ENCODE measurements at regions not wholly inside any gene's neighbourhood (a gene's known extent, or its start where the extent isn't known, plus 50 kb on each side); places are given as distances from the start of the nearest gene placed in this dataset.
"Not testable (repeated sequence)": the region's sequence is repeated elsewhere in the genome, so short reads cannot be mapped to it uniquely, and the experiment has no call there.

DNA sequence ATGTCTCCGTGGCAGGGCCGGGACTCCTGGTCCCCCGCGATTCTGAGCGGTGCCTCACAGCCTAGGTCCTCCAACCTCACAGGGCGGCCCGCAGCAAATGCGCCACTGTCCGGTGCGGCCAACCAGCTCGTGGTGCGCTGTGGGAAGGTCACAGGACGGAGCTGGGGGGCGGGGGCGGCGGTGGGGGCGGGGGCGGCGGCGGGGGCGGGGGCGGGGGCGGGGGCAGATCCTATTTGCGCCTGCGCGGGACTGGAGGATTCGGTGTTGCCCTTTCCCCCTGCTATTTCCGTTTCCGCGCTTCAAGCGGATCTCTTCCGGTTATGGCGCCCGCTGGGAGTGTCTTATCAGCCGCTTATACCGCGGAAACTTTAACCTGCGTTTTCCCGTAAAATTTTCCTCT, 106.7 kb upstream of the SNRPN start:
- DNase-seq: no peak

DNA sequence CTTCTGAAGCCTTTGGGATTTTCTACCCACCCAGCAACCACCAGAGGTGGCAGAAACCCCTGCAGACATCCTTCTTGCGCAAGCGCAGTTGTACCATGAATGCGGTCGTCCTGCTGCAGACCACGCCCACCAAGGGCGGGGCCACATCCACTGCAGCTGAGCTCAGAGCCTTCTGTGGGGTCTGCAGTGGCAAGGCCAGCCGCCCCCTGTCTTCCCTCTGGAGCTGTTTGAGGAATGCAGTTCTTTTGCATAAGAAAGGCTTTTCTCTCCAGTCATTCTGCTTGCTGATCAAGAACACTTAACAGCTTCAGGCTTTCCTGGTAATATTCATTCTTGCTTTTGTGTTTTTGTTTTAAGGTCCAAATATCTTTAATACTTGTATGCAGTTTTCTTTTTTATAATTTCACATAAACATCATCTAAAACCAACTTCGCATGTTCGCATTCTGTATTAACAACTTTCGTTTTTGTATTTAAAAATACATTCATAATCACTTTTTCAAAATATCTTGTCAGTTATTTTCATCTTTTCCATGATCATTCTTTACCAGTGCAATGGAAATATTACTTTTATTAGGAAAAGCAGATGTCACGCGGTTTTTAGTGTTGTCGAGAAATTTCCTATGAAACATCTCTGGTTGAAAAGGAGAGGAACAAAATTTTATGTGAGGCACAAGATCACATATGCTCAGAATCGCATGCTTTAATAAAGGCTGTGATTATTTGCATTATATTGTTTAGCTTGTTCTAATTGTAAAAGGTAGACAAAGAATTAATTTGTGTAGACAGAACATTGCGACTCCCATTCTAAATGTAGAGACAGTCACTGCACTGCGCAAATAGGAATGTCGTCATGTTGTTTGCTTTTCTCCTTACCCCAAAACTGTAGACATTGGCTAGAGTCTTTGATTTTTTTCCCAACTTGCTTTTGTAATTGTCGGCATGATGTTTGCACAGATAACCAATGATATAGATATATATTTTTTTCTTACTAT, 98.1 kb upstream of the SNRPN start:
- DNase-seq: no peak

DNA sequence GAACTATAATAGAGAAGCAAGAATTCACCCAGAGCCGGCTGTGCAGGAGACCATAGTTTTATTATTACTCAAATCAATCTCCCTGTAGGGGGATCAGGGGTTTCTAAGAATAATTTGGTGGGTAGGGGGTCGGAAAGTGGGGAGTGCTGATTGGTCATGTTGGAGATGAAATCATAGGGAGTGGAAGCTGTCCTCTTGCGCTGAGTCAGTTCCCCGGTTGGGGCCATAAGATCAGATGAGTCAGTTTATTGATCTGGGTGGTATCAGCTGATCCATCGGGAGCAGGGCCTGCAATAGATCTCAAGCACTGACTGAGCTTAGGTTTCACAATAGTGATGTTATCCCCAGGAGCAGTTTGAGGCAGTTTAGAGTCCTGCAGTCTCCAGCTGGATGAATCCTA, 97.0 kb upstream of the SNRPN start:
- DNase-seq: no peak

DNA sequence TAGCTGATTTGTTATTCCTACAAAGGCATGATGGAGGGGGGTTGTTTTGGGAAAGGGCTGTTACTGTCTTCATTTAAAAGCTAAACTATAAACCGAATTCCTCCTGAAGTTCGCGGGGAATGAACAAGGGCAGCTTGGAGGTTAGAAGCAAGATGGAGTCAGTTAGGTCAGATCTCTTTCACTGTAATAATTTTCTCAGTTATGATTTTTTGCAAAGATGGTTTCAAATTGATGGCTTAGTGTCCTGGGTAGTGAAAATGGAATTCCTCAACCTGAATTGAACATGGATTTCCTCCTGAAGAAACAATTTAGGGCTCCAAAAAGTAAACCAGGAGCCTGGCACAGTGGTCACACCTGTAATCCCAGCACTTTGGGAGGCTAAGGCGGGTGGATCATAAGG, 96.6 kb upstream of the SNRPN start:
- not testable (repeated sequence) for DNase-seq

DNA sequence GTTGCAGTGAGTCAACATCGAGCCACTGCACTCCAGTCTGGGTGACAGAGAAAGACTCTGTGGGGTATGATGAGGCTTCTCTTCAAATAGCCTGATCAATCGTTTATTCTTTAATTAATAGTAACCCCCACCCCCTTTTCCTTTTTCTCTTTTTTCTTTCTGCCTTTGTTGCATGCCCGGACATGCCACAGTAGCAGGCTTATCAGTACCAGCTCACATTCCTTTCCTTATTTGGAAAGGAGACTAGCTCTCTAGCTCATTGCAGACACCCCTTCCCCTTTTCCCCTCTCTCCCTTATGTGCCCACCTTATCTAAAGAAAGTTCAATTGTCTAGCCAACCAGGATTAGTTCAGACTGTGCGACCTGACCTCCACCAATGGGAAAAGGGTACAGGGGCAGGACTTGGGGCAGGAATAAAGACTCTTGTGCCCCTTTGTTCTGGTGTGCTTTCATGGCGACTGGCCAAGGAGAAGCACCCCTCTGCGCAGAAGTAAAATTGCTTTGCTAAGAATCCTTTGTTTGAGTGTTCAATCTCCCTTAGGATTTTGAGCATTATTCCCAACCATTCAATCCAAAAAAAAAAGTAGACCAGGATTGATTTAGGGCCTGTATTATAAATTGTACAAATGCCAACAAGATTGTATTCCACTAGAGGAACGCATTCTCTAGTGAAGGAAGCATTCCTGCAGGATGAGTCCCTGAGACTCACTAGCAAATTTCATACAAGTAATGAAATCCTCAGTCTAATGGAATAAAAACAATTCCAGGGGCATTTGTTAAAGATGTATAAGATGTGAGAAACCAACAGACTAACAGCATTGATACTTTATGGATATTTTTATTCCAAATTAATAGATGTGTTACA, 95.8 kb upstream of the SNRPN start:
- no peak for DNase-seq

DNA sequence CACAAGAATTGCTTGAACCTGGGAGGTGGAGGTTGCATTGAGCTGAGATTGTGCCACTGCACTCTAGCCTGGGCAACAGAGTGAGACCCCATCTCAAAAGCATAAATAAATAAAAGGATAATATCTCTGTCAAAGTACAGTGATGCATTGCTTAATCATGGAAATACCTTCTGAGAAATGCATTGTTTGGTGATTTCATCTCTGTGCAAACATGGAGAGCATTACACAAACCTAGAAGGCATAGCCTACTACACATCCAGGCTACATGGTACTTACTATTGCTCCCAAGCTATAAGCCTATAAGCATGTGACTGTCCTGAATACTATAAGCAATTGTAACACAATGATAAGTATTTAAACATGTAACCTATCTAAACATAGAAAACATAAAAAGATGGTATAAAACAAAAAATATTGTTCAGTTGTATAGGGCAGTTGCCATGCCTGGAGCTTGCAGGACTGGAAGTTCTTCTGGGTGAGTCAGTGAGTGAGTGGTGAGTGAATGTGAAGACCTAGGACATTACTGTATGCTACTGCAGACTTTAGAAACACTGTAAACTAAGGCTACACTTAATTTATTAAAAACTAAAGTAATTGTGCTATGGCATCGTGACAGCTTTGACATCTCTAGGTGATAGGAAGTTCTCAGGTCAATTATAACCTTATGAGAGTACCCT, 93.6 kb upstream of the SNRPN start:
- DNase-seq: no peak

DNA sequence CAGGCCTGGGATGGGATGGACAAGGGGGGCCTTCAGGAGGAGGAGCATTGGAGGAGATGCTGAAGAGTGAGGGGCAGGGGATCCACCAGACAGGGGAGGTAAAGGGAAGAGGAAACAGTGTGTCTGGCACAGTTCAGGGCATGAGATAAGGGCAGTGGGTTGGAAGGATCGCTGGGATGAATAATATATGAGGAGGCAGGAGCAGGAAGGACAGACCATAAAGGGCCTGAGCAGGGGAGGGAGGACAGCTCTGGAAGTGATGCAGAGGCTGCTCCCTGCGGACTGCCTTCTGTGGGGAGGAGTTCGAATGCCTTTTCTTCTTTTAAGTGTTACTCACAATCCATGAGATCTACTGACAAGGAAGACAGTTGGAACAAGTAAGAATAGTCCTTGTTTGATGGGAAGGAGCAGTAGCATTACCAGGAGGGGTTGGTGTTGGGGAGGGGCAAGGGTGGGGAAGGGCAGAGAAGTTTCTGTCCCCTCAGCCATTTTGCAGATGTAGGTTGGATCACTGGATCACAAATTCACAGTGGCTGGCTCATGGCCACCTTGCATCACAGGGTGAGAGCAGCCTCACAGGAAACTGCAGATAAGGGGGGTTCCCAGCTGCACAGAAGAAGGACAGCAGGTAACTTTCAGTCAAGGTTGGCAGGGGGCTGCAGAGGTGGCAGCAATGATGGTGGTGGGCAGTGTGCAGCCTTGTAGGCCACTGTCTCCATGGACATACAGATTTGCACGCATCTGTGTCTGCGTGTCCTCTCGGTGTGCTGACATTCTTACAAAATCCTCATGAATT, 91.9 kb upstream of the SNRPN start:
- DNase-seq: no peak

DNA sequence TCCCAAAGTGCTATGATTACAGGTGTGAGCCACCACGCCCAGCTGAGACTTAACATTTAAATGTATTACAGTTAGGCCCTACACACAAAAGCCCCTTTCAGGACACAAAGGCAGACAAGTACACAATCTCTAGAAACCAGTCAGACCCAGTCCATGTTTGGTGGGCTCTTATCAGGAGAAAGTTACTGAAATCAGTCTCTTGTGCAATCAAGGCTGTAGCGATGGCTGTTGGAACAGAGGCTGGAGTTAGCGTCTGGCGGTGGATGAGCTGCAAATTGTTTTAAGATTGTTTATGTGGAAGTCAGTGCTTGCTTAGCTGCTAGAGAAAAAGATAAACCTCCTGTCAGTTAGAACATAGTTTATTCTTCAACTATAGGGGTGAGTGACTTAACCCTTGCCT, 89.5 kb upstream of the SNRPN start:
- DNase-seq: no peak

DNA sequence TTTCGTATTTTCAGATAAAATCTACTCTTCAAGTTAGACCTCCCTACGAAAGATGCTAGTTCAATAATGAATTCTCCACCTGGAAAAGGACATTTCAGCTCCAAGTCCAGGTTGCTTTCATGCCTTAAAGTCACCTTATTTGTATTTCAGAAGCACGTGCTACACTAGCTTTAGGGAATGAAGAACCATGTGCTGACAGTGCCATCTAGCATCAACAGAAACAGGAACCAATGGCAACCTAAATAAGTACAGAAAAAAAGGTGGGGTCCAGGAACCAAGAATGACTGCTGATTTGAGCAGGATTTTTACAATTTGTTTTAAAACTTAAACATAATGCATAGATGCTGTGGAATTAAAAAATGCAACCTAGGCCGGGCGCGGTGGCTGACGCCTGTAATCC, 77.6 kb upstream of the SNRPN start:
- DNase-seq: no peak

DNA sequence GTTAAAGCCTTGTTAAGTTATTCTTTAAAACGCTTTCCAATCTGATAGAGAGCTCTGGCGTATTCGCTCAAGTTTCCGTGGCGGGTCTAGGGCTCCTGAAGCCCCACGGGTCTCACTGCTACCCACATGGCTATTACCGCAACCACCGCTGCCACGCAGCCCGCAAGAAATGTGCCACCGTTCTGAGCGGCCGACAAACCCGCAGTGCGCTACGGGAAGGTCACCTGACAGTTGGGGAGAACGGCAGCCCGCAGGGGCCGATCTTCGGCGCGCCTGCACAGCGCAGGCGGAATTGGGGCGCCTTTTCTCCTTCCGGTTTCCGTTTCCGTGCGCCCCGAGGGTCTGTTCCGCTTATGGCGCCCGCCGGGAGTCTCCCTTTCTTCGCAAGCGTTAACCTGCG, 76.6 kb upstream of the SNRPN start:
- no peak for DNase-seq

DNA sequence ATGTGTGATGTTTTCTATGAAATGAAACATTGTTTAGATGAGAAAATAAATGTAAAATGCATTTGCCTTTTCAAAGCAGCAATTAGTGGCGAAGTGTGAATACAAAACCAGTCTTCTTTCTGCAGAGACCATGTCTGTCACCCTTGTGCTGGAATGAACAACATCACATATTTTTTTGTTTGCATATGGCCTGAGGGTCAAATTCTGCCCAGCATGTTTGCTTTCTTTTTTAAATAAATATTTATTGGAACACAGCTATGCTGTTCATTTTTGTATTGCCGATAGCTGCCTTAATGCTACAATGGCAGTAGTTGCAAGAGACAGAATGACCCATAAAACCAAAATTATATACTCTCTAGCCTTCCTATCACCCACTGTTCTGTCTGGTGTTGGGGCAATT, 75.3 kb upstream of the SNRPN start:
- no peak for DNase-seq

DNA sequence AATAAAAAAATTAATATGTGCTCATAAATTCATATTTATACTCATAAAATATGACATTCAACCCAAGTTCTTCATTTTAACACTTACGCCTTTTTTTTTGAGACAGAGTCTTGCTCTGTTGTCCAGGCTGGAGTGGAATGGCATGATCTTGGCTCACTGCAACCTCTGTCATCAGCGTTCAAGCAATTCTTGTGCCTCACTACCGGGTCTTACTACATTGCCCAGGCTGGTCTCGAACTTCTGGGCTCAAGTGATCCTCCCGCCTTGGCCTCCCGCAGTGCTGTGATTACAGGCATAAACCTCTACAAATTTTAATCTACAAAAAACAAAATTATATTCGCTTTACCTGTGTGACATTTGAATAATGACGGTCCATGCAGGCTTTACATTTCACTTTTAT, 74.1 kb upstream of the SNRPN start:
- no peak for DNase-seq

DNA sequence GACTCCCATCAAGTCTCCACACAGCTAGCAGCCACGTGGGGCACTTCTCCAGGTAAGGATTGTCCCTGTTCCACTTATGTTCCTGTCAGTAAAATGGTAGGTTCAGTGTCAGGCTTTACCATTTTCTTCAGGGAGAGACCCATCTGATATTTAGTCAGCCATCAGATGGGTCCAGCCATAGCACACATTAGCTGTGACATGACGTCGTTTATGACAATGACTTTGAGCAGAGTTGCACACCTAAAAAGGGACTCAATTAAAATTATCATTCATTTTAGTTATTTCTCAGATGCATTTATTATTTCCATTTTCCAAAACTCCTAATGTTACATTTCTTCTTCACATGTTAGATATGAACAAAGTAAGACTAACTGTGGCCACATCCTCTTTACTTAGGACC, 68.2 kb upstream of the SNRPN start:
- DNase-seq: no peak

DNA sequence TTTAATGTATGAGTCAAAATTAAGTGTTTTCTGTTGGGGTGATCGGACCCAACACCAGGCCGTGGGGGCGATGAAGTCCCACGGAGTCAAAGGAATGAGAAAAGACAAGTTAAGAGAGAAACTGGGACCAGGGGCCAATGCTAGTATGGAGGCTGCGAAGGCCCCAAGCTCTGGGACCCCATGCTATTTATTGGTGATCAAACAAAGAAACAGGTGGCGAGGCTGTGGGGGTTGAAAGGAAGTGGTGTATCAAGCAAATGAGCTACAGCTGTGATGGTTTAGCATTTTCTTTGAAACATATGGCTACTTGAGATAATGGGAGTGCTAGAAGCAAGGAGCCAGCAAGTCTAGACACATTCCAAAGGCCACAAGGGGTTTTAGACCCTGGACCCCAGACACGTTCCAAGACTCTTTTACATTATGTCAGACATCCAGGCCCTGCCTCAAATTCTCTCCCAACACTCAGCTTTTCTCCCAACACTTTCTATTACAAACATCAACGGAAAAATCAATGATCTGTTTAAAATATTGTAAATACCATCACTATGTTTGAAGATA, 56.0 kb upstream of the SNRPN start:
- no peak for DNase-seq

DNA sequence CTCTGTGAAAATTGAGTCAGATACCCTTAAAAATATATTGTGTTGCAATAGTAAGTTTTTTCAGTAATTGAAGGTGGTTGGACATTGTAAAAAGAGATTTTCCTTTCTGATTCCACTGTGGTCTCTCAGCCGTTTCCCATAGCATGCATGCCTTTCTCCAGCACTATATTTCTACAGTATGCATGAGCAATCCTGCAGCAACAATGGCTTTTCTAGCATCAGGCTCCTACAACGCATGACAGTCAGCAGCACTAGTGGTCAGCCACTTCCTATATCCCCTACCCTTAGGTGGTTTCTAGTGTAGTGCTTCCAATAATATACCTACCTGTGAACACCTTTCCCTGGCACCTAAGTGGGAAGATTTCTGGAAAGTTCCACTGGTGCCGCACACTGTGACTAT, 55.4 kb upstream of the SNRPN start:
- no peak for DNase-seq

DNA sequence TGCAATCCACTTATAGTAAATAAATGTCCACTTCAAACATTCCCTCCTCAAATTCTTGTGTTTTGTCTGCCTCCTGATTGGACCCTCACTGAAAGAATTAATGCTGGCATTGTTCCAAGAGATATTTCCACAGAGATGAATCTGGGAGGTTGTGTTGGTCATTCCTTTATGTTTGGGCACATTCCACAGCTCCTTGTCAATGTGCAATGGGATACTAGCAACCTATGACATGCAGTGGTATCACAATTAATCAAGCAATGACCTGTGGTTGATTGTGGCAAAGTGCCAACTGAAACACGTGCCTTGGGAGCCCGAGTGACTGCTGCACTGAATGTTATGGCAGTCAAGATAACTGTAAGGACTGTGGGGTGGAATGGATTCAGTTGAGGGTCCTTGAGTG, 55.0 kb upstream of the SNRPN start:
- DNase-seq: no peak

DNA sequence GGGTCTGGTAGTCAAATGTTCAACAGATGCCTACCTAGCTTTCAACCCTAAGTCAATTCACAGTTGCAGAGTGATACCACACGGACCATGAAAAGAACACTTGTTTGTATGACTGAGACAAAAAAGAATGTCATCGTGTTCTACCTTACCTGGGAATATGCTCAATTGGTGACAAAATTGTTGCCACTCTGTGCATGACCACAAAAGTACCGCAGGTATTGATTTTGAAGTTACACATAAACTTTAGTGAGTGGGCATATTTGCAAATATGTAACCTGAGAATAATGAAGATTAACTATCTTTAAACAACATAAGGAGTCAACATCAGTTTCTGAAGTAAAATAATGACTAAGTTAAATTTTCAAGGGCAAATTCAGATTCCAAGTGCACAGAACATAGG, 53.4 kb upstream of the SNRPN start:
- DNase-seq: no peak

Measured in central memory CD4-positive, alpha-beta T cell (primary cell).